ENCODE measurements at regions not wholly inside any gene's neighbourhood (a gene's known extent, or its start where the extent isn't known, plus 50 kb on each side); places are given as distances from the start of the nearest gene placed in this dataset.
"Not testable (repeated sequence)": the region's sequence is repeated elsewhere in the genome, so short reads cannot be mapped to it uniquely, and the experiment has no call there.

- Histone ChIP-seq H3K4me1 (ENCODE audit: insufficient read depth) (no peaks in the 10 kb centered on the region), H4K20me1 (ENCODE audit: insufficient read depth) (no peaks in the 10 kb centered on the region), H3K9me2 (ENCODE audit: insufficient read depth) (no peaks in the 10 kb centered on the region), H3K9ac (no peak overlapping the region), H3F3A (ENCODE audit: insufficient read depth) (no peaks in the 10 kb centered on the region), H3K27ac (no peak overlapping the region), H3K9me3 (ENCODE audit: low read depth) (peaks cover 2% of the 10 kb centered on the region), H3K27me3 (replicated peaks; ENCODE audit: insufficient read depth) (no peaks in the 10 kb centered on the region), H3K4me2 (ENCODE audit: unreplicated experiment) (no peak overlapping the region), H3K4me3 (no peak overlapping the region), H3K79me2 (ENCODE audit: insufficient read depth) (no peaks in the 10 kb centered on the region), H3K36me3 (ENCODE audit: low read depth) (no peaks in the 10 kb centered on the region), H2AFZ (no peak overlapping the region)
- 0% methylated on average over 1 of the region's 1 CpG for WGBS, 2 experiments (ENCODE audit: low coverage in 1 of 2, low lambda C conversion rate in 2 of 2, missing lambda C conversion rate in 2 of 2)
- TF ChIP-seq EZH2 (IDR thresholded peaks at IDR 0.05; ENCODE audit: insufficient read depth, poor library complexity, severe bottlenecking) (no peak), EZH2phosphoT487 (IDR thresholded peaks at IDR 0.05; ENCODE audit: insufficient read depth, low read depth) (no peak)
- DNase-seq, result peak; percentile 0
- in situ Hi-C loops (cut with MboI), result no loop called here
These were observed 501.6 kb upstream of the SMIM31 start for GRCh38 chr4:164252286-164252685.

GRCh38 chr4:164261831-164262230 lies 492.1 kb upstream of the SMIM31 start:
- H4K20me1 ChIP-seq (ENCODE audit: insufficient read depth), result no peaks in the 10 kb centered on the region
- DNase-seq, result no peak
- H3K4me3 ChIP-seq, result no peak overlapping the region
- no peak overlapping the region for H2AFZ ChIP-seq
- no peaks in the 10 kb centered on the region for H3K79me2 ChIP-seq (ENCODE audit: insufficient read depth)
- H3K27me3 ChIP-seq (replicated peaks; ENCODE audit: insufficient read depth), result no peaks in the 10 kb centered on the region
- H3K4me2 ChIP-seq (ENCODE audit: unreplicated experiment), result no peak overlapping the region
- no peaks in the 10 kb centered on the region for H3K9me3 ChIP-seq (ENCODE audit: low read depth)
- H3K9ac ChIP-seq, result no peak overlapping the region
- 24 to 32% methylated on average over 2 of the region's 2 CpGs for WGBS, 2 experiments (ENCODE audit: low coverage in 1 of 2, low lambda C conversion rate in 2 of 2, missing lambda C conversion rate in 2 of 2)
- in situ Hi-C loops (cut with MboI), result no loop called here
- H3K4me1 ChIP-seq (ENCODE audit: insufficient read depth), result no peaks in the 10 kb centered on the region
- H3K36me3 ChIP-seq (ENCODE audit: low read depth), result no peaks in the 10 kb centered on the region
- H3K9me2 ChIP-seq (ENCODE audit: insufficient read depth), result no peaks in the 10 kb centered on the region
- H3K27ac ChIP-seq, result no peak overlapping the region
- TF ChIP-seq EZH2phosphoT487 (IDR thresholded peaks at IDR 0.05; ENCODE audit: insufficient read depth, low read depth), result no peak
- no peak for TF ChIP-seq EZH2 (IDR thresholded peaks at IDR 0.05; ENCODE audit: insufficient read depth, poor library complexity, severe bottlenecking)
- no peaks in the 10 kb centered on the region for H3F3A ChIP-seq (ENCODE audit: insufficient read depth)

GRCh38 chr4:164262508-164262907 lies 491.4 kb upstream of the SMIM31 start:
- DNase-seq; H3K9ac ChIP-seq; H3F3A ChIP-seq (ENCODE audit: insufficient read depth); H3K79me2 ChIP-seq (ENCODE audit: insufficient read depth); H2AFZ ChIP-seq; H3K4me2 ChIP-seq (ENCODE audit: unreplicated experiment); in situ Hi-C loops (cut with MboI); H3K4me1 ChIP-seq (ENCODE audit: insufficient read depth); H3K9me3 ChIP-seq (ENCODE audit: low read depth); H3K36me3 ChIP-seq (ENCODE audit: low read depth); H4K20me1 ChIP-seq (ENCODE audit: insufficient read depth); H3K27ac ChIP-seq; H3K4me3 ChIP-seq; H3K9me2 ChIP-seq (ENCODE audit: insufficient read depth); H3K27me3 ChIP-seq (replicated peaks; ENCODE audit: insufficient read depth): not testable (repeated sequence)
- WGBS, 2 experiments (ENCODE audit: low coverage in 1 of 2, low lambda C conversion rate in 2 of 2, missing lambda C conversion rate in 2 of 2), result 4 to 17% methylated on average over 1 of the region's 1 CpG

DNA sequence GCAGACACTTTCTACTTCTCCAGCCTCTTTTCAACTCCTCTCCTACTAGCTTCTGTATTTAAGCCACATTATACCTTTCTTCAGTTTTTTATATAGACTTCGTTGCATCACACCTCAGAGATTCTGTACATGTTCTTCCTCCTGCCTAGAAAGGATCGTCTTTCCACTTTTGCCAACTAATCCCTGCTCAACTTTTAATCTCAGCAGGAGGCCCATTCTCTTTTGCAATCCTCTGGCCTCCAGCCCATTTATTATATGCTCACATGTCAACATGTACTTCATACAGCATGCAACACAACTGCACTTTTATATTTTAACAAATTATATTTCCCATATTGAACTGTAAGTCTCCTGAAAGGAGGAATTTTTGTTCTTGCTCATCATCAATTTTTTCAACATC lies 476.5 kb upstream of the SMIM31 start:
- DNase-seq; H3K4me3 ChIP-seq; H3K27ac ChIP-seq; H3K79me2 ChIP-seq (ENCODE audit: insufficient read depth); H3K36me3 ChIP-seq (ENCODE audit: low read depth); H4K20me1 ChIP-seq (ENCODE audit: insufficient read depth); H3K9ac ChIP-seq; H2AFZ ChIP-seq; H3K9me2 ChIP-seq (ENCODE audit: insufficient read depth); H3K9me3 ChIP-seq (ENCODE audit: low read depth); H3F3A ChIP-seq (ENCODE audit: insufficient read depth); H3K4me1 ChIP-seq (ENCODE audit: insufficient read depth); H3K27me3 ChIP-seq (replicated peaks; ENCODE audit: insufficient read depth); in situ Hi-C loops (cut with MboI); H3K4me2 ChIP-seq (ENCODE audit: unreplicated experiment): not testable (repeated sequence)
- 0 to 1% methylated on average over 2 of the region's 2 CpGs for WGBS, 2 experiments (ENCODE audit: low coverage in 1 of 2, low lambda C conversion rate in 2 of 2, missing lambda C conversion rate in 2 of 2)

- H3K9ac ChIP-seq, result no peak overlapping the region
- H3K79me2 ChIP-seq (ENCODE audit: insufficient read depth), result no peaks in the 10 kb centered on the region
- H3K4me1 ChIP-seq (ENCODE audit: insufficient read depth), result no peaks in the 10 kb centered on the region
- H3F3A ChIP-seq (ENCODE audit: insufficient read depth), result no peaks in the 10 kb centered on the region
- H3K27ac ChIP-seq, result no peak overlapping the region
- no peaks in the 10 kb centered on the region for H3K27me3 ChIP-seq (replicated peaks; ENCODE audit: insufficient read depth)
- in situ Hi-C loops (cut with MboI), result no loop called here
- WGBS, 2 experiments (ENCODE audit: low coverage in 1 of 2, low lambda C conversion rate in 2 of 2, missing lambda C conversion rate in 2 of 2), result 55 to 59% methylated on average over 6 of the region's 6 CpGs
- no peak overlapping the region for H3K4me3 ChIP-seq
- TF ChIP-seq EZH2phosphoT487 (IDR thresholded peaks at IDR 0.05; ENCODE audit: insufficient read depth, low read depth), result no peak
- no peak for TF ChIP-seq EZH2 (IDR thresholded peaks at IDR 0.05; ENCODE audit: insufficient read depth, poor library complexity, severe bottlenecking)
- no peaks in the 10 kb centered on the region for H4K20me1 ChIP-seq (ENCODE audit: insufficient read depth)
- H2AFZ ChIP-seq, result no peak overlapping the region
- H3K9me3 ChIP-seq (ENCODE audit: low read depth), result no peaks in the 10 kb centered on the region
- no peak for DNase-seq
- H3K4me2 ChIP-seq (ENCODE audit: unreplicated experiment), result no peak overlapping the region
- H3K9me2 ChIP-seq (ENCODE audit: insufficient read depth), result no peaks in the 10 kb centered on the region
- no peaks in the 10 kb centered on the region for H3K36me3 ChIP-seq (ENCODE audit: low read depth)
These were observed 466.8 kb upstream of the SMIM31 start for GRCh38 chr4:164287173-164287572.

Data from GM23248 (cell line).